Esophagus muscularis mucosa (tissue), 4 donors: ENCODE measurements at regions not wholly inside any gene's neighbourhood (a gene's known extent, or its start where the extent isn't known, plus 50 kb on each side); places are given as distances from the start of the nearest gene placed in this dataset.

Experiments
- DNase-seq: peaks from one replicate; pipeline ENCODE4 v3.0.0-alpha.2; 2017; ENCODE audit errors: extremely low spot score
- H3K27ac ChIP-seq, 4 donors: fragments of 200-600 bp; sonication (generic); replicated peaks in 1 of 4; 1 replicate in 3 of 4; 2 replicates in 1 of 4; pipeline ENCODE4 v1.5.1; 2016 to 2019; ENCODE audit warnings: mild to moderate bottlenecking in 1 of 4
- H3K27me3 ChIP-seq, 4 donors: fragments of 200-600 bp; sonication (generic); one replicate each; pipeline versions ENCODE4 v1.5.1 to v1.6.0; 2016 to 2019
- H3K36me3 ChIP-seq, 4 donors: fragments of 200-600 bp; sonication (generic); one replicate each; pipeline ENCODE4 v1.5.1; 2016 to 2019
- H3K4me1 ChIP-seq, 4 donors: fragments of 200-600 bp; sonication (generic); one replicate each; pipeline ENCODE4 v1.5.1; 2016 to 2019
- H3K4me3 ChIP-seq, 4 donors: fragments of 200-600 bp; sonication (generic); 1 replicate in 2 of 4; 2 replicates in 2 of 4; pipeline ENCODE4 v1.5.1; 2016 to 2019; ENCODE audit warnings: mild to moderate bottlenecking in 4 of 4, moderate library complexity in 1 of 4
- H3K9me3 ChIP-seq, 4 donors: fragments of 200-600 bp; sonication (generic); 1 replicate in 3 of 4; 2 replicates in 1 of 4; pipeline ENCODE4 v1.5.1; 2016 to 2019
- CTCF ChIP-seq, 3 experiments: fragments of 200-600 bp in 2 of 3; fragments of 450-650 bp in 1 of 3; sonication (generic) in 2 of 3; IDR thresholded peaks; one replicate each; pipeline ENCODE4 v1.5.1; 2017 to 2019; ENCODE audit warnings: antibody characterized with exemption in 3 of 3, mild to moderate bottlenecking in 2 of 3, moderate library complexity in 1 of 3
- EP300 ChIP-seq: sonication (generic); formaldehyde crosslinking; IDR thresholded peaks from one replicate; pipeline ENCODE4 v1.6.1; 2017; ENCODE audit warnings: antibody characterized with exemption
- POLR2A ChIP-seq: fragments of 450-650 bp; IDR thresholded peaks from one replicate; pipeline ENCODE4 v1.6.1; 2017; ENCODE audit warnings: antibody characterized with exemption, moderate library complexity, mild to moderate bottlenecking, low read depth
- POLR2AphosphoS5 ChIP-seq, 2 donors: sonication (generic); formaldehyde crosslinking; IDR thresholded peaks; one replicate each; pipeline ENCODE4 v1.6.1; 2017; ENCODE audit warnings: antibody characterized with exemption in 2 of 2
- WGBS: methylation state at CpG from one replicate; pipeline ENCODE4 v1.1.5; 2018; 5-methylcytosine and 5-hydroxymethylcytosine counted together
- intact Hi-C: fragments of 100-400 bp; cut with DNase I; formaldehyde crosslinking; loops from one replicate; pipeline ENCODE4 v1.15.1; 2023

GRCh38 chr9:82212885-82213284 is 224.3 kb downstream of the SPATA31D1 start:
- 100% methylated on average over 1 of the region's 1 CpG for WGBS
- H3K27ac ChIP-seq: no peak overlapping the region
- no peak for DNase-seq
- intact Hi-C loops: no loop called here
- H3K27me3 ChIP-seq: no peaks in the 10 kb centered on the region
- H3K4me3 ChIP-seq: no peak overlapping the region
- H3K36me3 ChIP-seq: no peaks in the 10 kb centered on the region
- TF ChIP-seq POLR2AphosphoS5 (IDR thresholded peaks at IDR 0.05) (no peak), EP300 (no peak), CTCF (IDR thresholded peaks at IDR 0.05) (no peak), POLR2A (no peak)
- peaks cover 0 to 11% (median 3%) of the 10 kb centered on the region in 4 donors for H3K9me3 ChIP-seq
- no peaks in the 10 kb centered on the region for H3K4me1 ChIP-seq

DNA sequence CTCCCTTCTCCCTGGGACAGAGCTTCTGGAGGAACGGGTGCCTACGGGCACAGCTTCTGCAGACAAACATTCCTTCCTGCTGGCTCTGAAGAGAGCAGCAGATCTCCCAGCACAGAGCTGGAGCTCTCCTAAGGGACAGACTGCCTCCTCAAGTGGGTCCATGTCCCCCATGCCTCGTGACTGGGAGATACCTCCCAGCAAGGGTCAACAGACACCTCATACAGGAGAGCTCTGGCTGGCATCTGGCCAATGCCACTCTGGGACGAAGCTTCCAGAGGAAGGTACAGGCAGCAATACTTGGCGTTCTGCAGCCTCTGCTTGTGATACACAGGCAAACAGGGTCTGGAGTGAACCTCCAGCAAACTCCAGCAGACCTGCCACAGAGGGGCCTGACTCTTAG is 227.9 kb downstream of the SPATA31D1 start:
- no peak overlapping the region for H3K27ac ChIP-seq
- H3K36me3 ChIP-seq: no peaks in the 10 kb centered on the region
- no peaks in the 10 kb centered on the region for H3K27me3 ChIP-seq
- no peaks in the 10 kb centered on the region for H3K4me1 ChIP-seq
- DNase-seq: no peak
- TF ChIP-seq POLR2A: no peak
- no peak for TF ChIP-seq EP300
- TF ChIP-seq CTCF (IDR thresholded peaks at IDR 0.05): no peak
- TF ChIP-seq POLR2AphosphoS5 (IDR thresholded peaks at IDR 0.05): no peak
- H3K4me3 ChIP-seq: no peak overlapping the region
- intact Hi-C loops: no loop called here
- 91% methylated on average over 4 of the region's 5 CpGs for WGBS
- peaks cover 0 to 6% (median 0%) of the 10 kb centered on the region in 4 donors for H3K9me3 ChIP-seq

DNA sequence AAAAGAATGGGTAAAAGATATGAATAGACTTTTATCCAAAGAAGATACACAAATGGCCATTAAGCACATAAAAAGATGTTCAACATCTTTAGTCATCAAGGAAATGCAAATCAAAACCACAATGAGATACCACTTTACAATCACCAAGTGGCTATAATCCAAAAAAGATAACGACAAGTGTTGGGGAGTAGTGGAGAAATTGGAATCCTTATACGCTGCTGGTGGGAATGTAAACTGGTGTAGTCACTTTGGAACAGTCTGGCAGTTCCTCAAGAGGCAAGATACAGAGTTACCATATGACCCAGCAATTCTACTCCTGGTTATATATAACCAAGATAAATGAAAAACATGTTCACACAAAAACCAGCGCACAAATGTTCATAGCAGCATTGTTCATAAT is 234.9 kb downstream of the SPATA31D1 start:
- TF ChIP-seq POLR2AphosphoS5 (IDR thresholded peaks at IDR 0.05): no peak
- TF ChIP-seq CTCF (IDR thresholded peaks at IDR 0.05): no peak
- no peak for TF ChIP-seq POLR2A
- TF ChIP-seq EP300: no peak
- no peak for DNase-seq
- no peaks in the 10 kb centered on the region for H3K36me3 ChIP-seq

GRCh38 chr9:82231411-82231810 is 242.8 kb downstream of the SPATA31D1 start:
- peaks cover 0 to 28% (median 19%) of the 10 kb centered on the region in 4 donors for H3K9me3 ChIP-seq
- TF ChIP-seq POLR2AphosphoS5 (IDR thresholded peaks at IDR 0.05) (no peak), POLR2A (no peak), CTCF (IDR thresholded peaks at IDR 0.05) (no peak), EP300 (no peak)
- no peaks in the 10 kb centered on the region for H3K36me3 ChIP-seq
- 94% methylated on average over 1 of the region's 2 CpGs for WGBS
- intact Hi-C loops: no loop called here
- no peaks in the 10 kb centered on the region for H3K27me3 ChIP-seq
- no peak for DNase-seq
- no peak overlapping the region for H3K4me3 ChIP-seq
- no peaks in the 10 kb centered on the region for H3K4me1 ChIP-seq
- no peak overlapping the region for H3K27ac ChIP-seq

More for the DNA sequence above, 234.9 kb downstream of the SPATA31D1 start:
- Histone ChIP-seq H3K9me3 (no peaks in the 10 kb centered on the region), H3K4me3 (no peak overlapping the region), H3K27ac (no peak overlapping the region), H3K27me3 (no peaks in the 10 kb centered on the region), H3K4me1 (no peaks in the 10 kb centered on the region)
- WGBS: 90% methylated on average over 3 of the region's 3 CpGs
- intact Hi-C loops: no loop called here
